ENCODE measurements at regions not wholly inside any gene's neighbourhood (a gene's known extent, or its start where the extent isn't known, plus 50 kb on each side); places are given as distances from the start of the nearest gene placed in this dataset.

DNA sequence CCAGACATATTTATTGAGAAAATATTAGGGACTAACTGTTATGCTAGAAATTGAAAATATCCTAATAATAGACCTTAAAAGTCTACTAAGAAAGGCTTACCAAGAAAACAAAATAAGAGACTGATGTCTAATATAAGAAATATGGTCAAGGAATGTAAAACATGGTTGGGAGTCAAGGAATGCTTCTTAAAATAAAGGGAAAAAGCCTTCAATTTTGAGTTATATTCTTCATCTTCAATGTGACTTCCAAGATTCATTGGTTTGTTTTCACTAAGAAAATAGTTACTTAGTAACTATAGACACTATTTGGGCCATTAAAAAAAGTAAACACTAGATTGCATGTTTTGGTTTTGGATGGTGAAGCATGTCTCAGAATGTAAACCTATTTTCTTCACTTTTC lies 88.1 kb upstream of the ETV6 start:
- ATAC-seq (no peak), DNase-seq (no peak)
- intact Hi-C loops (cut with DNase I, micrococcal nuclease): no loop called here

DNA sequence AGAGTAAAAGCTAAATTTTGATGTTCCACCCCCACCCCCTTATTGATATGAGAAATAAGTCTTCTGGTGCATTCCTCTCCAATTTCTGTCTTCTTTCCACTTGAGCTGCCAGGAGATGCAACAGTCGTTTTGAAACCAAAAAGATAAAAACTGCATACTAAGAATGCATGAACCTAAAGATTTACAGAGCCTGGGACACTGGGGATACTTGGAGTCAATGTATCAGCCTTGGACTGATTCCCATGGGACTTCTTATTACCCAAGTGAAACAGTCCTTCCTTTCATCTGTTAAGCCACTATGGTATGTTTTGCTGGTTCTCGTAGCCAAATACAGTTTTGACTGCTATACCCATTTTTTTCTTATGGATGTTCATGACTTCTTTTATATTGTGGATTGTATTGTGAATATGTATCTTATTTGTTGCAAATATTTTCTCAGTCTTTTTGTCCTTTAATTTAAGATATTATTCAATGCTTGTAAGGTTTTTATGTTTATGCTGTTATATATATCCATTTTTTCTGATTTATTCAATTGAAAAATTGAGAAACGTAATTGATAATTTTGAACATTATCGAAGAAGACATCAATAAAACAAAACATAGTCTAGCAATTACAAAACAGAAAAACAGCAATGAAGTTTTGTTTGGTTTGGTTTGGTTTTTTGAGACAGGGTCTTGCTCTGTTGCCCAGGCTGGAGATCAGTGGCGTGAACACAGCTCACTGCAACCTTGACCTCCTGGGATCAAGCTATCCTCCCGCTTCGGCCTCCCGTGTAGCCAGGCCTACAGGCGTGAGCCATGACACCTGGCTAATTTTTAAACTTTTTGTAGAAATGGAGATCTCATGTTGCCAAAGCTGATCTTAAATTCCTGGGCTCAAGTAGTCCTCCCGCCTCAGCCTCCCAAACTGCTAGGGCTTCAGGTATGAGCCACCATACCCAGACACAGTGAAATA lies 85.4 kb upstream of the ETV6 start:
- DNase-seq (no peak), ATAC-seq (no peak)
- intact Hi-C loops (cut with DNase I, micrococcal nuclease): no loop called here

DNA sequence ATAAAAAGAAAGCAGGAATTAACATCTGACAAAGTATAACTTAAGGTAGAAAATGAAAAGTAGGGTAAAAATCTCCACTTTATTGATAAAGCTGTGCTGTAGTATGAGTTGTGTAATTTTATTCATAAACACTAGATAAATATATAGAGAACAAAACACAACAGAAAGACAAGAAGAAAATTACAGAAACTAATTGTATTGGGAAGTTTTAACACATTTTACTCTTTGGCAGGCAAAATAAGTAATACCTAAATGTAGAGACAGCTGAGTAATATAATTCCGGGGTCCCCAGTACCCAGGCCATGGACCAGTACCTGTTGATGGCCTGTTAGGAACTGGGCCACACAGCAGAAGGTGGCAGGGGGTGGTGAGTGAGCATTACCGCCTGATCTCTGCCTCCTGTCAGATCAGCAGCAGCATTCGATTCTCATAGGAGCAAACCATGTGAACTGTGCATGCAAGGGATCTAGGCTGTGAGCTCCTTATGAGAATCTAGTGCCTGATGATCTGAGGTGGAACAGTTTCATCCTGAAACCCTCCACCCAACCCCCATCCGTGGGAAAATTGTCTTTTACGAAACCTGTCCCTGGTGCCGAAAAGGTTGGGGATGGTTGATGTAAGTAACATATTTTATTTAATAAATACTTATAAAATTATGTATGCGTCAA lies 84.4 kb upstream of the ETV6 start:
- DNase-seq (no peak), ATAC-seq (no peak)
- intact Hi-C loops (cut with DNase I, micrococcal nuclease): no loop called here

DNA sequence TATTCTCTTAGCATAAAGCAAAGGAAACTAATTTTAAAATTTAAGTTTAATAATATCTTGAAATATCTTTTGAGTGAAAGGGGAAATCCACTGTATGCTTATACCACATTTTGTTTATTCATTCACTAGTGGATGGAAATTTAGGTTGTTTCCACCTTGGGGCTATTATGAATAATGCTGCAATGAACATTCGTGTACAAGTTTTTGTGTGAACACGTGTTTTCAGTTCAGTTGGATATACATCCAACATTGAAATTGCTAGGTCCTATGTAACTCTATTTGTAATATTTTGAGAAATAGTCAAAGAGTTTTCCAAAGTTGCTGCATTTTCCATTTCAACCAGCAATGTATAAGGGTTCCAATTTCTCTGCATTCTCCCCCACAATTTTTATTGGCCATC lies 83.7 kb upstream of the ETV6 start:
- ATAC-seq (no peak), DNase-seq (no peak)
- intact Hi-C loops (cut with DNase I, micrococcal nuclease): no loop called here

DNA sequence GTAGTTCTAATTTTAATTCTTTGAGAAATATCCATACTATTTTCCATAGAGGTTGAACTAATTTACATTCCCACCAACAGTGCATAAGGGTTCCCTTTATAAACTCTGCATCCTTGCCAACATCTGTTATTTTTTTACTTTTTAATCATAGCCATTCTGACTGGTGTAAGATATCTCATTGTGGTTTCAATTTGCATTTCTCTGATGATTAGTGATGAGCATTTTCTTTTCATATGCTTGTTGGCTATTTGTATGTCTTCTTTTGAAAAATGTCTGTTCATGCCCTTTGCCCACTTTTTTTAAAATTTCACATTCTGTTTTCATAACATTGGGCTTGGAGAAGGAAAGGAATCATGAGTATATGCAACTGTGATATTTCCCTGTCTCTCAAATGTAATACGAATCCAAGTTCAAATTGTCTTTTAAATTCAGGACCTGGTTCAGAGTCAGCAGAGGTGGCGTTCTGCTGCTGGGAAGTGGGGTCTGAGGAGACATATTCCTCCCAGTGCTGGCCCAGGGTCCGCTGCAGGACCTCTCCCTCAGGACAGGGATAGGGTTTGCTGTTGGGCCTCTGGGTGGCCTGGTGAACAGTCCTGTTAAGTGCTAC lies 81.2 kb upstream of the ETV6 start:
- intact Hi-C loops (cut with DNase I, micrococcal nuclease): no loop called here
- ATAC-seq: no peak
- DNase-seq: no peak

DNA sequence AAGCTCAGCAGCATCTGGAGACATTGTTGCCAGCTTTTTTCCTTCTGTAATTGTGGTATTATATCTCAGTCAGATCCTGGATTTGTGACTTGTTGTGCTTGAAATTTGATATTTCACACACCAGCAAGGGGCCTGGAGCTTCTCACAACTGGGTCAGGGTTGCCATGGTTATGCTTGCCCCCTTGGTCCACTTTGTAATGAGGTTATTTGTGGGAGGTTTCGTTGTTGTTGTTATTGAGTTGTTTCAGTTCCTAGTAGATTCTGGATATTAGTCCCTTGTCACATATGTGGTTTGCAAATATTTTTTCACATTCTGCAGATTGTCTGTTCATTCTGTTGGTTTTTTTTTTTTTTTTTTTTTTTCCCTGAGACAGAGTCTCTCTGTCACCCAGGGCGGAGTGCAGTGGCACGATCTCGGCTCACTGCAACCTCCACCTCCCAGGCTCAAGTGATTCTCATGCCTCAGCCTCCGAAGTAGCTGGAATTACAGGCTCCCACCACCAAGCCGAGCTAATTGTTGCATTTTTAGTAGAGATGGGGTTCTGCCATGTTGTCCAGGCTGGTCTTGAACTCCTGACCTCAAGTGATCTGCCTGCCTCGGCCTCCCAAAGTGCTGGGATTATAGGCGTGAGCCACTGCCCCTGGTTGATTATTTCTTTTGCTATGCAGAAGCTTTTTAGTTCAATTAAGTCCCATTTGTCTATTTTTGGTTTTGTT lies 80.6 kb upstream of the ETV6 start:
- intact Hi-C loops (cut with DNase I, micrococcal nuclease): no loop called here
- ATAC-seq (no peak), DNase-seq (no peak)

DNA sequence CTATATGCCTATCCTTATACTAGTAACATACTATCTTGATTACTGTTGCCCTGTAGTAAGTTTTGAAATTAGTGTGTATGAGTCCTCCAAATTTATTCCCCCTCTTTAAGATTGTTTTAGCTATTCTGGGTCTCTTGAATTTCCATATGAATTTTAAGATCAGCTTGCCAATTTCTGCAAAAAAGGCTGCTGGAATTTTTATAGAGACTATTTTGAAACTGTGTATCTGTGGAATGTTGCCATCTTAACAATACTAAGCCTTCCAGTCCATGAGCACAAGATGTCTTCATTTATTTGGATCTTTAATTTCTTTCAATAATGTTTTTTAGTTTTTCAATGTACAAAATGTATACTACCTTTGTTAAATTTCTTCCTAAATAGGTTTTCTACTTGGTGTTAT lies 79.8 kb upstream of the ETV6 start:
- intact Hi-C loops (cut with DNase I, micrococcal nuclease): no loop called here
- ATAC-seq (no peak), DNase-seq (no peak)

DNA sequence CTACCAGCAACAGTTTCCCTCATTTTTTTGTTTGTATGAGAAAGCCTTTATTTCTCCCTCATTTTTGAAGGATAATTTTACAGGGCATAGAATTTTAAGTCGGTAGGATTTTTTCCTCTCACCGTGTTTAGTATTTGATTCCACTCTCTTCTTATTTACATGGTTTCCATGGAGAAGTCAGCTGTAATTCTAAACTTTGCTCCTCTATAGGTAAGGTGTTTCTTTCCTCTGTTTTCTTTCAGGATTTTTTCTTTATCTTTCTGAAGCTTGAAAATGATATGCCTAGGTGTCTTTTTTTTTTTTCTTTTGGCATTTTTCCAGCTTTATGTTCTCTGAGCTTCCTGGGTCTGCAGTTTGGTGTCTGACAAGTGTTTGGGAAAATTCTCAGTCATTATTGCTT lies 75.6 kb upstream of the ETV6 start:
- intact Hi-C loops (cut with DNase I, micrococcal nuclease): no loop called here
- DNase-seq (no peak), ATAC-seq (no peak)

DNA sequence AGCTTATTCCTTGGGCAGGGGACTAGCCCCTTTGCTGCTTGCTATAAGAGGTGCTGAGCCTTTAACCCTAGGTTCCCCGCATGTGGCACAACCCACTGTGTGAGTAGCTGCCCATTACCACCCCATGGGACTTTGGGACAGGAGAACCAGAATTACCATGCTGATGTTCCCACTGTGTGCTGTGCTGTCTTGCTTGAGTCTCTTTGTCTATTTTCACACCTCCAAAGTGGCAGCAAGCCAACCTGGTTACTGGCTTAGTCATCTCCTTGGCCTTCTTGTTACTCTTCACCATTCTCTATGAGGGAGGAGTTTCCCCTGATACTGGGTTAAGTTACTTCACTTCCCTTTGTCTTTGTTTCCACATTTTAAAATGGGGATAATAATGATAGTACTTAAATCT lies 73.4 kb upstream of the ETV6 start:
- ATAC-seq: no peak
- DNase-seq: no peak
- intact Hi-C loops (cut with DNase I, micrococcal nuclease): no loop called here

DNA sequence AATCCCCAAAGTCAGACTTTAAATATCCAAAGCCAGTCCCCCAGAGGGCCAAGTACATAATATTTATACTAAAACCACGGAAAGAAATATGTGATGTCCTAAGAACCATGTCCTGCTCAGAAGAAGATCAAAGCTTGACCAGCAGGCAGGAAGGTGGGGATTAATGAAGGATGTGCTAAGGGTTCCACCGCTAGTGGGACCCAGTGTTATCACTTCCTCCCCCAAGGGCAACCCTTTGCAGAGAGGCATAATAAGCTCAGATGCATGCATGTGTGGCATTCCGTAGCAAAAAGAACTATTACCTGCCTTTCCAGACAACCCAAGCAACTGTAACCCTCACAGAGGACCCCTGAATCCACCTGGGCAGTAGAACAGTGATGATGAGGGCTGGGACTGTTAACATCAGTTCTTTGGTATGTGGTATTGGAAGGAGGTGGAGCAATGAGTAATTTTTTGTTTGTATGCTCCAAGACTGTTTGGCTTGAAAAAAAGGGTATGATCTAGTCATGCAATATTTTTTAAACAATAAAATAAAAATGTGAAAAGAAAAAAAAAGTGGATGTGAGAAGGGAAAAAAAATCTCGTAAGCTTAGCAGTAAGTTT lies 71.7 kb upstream of the ETV6 start:
- ATAC-seq (no peak), DNase-seq (no peak)
- intact Hi-C loops (cut with DNase I, micrococcal nuclease): no loop called here

DNA sequence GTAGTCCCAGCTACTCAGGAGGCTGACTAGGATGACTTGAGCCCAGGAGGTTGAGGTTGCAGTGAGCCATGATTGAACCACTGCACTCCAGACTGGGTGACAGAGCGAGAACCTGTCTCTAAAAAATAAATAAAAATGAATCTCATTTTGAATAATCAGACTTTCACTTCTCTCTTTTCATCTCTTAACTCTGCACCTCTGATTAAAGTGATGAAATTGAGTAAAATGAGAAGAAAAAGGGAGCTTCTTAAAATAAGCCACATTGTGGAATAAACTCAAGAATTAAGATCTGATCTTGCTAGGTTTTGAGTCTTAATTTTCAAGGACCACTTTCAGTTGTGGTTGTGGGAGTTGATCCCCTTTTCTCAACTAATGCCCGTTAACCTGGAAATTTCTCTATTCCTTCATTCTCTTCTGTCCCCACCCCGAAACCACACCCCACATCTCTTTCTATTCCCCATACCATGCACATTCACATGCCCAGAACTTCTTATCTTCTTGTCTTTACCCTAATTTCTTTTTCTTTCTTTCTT lies 70.9 kb upstream of the ETV6 start:
- intact Hi-C loops (cut with DNase I, micrococcal nuclease): no loop called here
- no peak for ATAC-seq

DNA sequence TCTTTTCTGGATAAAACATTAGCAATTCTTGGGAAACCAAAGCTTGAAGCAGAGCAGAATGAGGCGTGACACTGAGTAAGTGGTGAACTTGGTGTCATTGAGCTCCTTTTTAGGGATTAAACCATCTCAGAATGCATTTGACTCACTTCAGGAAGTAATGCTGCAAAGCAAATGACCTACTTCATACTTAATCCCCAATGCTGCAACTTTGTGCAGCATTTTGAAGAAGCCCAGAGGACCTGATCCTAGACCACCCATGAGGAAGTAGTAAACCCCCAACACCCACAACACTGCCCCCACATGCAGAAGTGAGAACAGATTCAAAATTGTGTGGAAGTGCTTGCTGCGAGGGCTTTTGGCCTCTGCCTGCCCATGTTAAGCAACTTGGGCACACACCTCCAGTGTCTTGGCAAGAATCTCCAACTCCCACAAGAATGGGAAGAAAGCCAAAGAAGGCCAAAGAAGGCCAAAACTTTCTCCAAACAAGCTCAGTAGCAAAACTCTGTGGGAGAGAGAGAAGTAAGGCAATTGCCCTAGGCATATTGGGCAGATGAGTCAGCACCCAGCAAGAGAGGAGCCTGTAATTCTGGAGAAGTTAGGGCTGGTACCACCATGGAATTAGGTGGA lies 69.2 kb upstream of the ETV6 start:
- ATAC-seq (no peak), DNase-seq (no peak)
- intact Hi-C loops (cut with DNase I, micrococcal nuclease): loop anchor here (2.0 to 10.0 kb wide), 3 partner anchors 315 to 455 kb away; no protein-coding TSS in a partner anchor

More for the DNA sequence above, 70.9 kb upstream of the ETV6 start:
- no peak for DNase-seq

DNA sequence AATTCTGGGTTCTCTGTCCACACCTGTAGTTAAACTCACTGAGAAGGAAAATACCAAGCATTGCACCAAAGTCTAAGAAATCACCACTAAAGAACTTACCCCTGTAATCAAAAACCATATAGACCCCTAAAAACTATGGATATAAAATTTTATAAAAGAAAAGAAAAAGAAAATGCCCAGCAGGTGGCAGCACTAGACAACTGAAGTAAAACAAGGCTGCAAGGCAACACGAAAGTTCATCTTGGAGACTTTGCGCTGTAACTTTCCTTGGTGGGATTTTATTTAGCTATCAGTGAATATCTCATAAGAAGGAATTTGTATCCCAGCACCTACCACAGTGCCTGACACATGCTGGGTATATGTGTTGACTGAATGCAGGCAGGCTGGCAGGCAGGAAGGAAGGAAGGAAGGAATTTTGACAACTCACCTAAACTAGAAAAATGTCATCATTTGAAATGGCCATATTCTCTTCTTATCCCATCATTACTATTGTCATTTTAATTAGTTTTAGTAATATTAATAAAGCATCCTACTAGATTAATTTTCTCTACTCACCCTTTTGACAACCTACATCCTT lies 68.2 kb upstream of the ETV6 start:
- intact Hi-C loops (cut with DNase I, micrococcal nuclease): loop anchor here (2.0 to 10.0 kb wide), 3 partner anchors 314 to 454 kb away; no protein-coding TSS in a partner anchor
- DNase-seq (peak; percentile 41 to 85), ATAC-seq (peak; percentile 39)

DNA sequence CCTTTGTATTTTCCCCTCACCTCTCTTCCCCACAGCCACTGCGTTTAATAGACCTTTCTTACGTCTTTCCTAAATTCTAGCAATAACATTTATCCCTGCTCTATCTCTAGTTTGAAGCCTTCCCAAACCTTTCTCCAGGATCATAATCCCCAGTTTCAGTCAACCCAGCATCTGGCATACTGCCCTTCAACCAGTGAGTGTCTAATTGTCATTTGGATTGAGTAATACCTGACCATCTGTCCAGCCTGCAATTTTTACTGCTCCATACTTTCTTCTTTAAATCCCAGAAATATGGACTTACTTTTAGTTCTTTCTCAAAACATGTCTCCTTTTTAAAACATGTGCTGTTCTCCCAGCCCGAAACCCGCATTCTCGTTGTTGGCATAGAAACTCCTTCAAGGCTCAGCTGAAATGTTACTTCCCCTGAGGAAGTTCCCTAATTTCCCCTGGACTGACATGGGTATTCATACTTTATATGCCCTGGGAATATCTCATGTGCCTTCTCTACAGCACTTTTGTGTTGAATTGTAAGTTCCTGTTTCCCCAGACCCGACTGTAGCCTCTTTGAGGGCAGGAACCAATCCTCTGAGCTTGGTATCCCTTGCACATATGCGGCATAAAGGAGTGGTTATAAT lies 65.1 kb upstream of the ETV6 start:
- DNase-seq (no peak), ATAC-seq (no peak)
- intact Hi-C loops (cut with DNase I, micrococcal nuclease): loop anchor here (10.0 kb wide), 2 partner anchors 310 to 450 kb away; no protein-coding TSS in a partner anchor

DNA sequence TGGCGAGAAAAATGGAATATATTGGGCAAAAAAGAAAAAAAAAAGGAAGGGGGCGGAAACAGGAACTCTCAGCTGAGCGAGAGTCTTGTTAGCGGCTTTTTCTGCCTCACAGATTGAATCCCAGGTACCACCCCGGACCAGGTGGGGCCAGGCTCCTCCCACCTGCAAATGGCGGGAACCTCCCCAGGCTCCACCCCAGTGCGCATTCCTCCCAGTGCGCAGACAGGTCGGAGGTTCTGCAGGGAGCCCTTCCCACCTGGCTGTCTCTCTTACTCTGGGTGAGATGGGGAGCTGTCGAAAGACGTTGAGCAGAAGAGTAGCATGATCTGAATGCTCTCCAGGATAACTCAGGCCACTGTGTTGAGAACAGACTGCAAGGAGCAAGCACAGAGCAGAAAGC lies 57.0 kb upstream of the ETV6 start:
- intact Hi-C loops (cut with DNase I, micrococcal nuclease): no loop called here
- DNase-seq: no peak
- ATAC-seq: no peak

DNA sequence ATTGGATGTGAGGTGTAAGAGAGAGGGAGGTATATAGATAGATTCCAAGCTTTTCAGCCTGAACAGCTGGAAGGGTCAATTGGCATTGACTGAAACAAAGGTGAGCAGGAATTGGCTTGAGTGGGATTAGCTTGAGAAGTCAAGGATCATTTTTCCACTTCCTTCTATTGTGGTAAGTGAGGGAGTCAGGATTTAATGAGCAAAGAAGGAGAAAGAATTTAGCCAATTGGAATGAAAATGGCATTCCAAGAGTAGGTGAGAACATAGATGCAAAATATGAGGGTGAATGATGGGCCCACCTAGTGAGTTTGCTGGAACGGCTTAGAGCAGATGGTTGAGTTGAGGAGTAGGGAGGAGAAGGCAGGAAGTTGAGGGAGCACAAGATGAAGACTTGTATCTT lies 56.5 kb upstream of the ETV6 start:
- ATAC-seq (no peak), DNase-seq (no peak)
- intact Hi-C loops (cut with DNase I, micrococcal nuclease): no loop called here

DNA sequence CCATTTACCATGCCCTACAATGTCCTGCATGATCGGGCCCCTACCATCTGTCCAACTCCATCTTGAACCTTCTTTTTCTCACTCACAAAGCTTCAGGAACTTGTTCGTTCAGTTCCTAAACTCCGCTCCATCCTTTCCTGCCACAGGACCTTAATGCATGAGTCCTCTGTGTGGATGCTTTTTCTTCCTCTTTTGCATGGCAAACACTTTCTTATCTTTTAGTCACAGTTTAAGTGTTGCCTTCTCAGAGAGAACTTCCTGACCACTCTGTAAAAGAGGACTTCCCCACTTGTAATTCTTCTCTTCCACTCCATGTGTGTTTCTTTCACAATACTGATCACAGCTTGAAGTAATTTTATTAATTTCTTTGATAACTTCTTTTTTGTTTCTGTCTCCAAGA lies 54.4 kb upstream of the ETV6 start:
- intact Hi-C loops (cut with DNase I, micrococcal nuclease): no loop called here
- ATAC-seq (no peak), DNase-seq (no peak)

Measured in left colon (tissue), 2 donors.